ENCODE measurements at regions not wholly inside any gene's neighbourhood (a gene's known extent, or its start where the extent isn't known, plus 50 kb on each side); places are given as distances from the start of the nearest gene placed in this dataset.

DNA sequence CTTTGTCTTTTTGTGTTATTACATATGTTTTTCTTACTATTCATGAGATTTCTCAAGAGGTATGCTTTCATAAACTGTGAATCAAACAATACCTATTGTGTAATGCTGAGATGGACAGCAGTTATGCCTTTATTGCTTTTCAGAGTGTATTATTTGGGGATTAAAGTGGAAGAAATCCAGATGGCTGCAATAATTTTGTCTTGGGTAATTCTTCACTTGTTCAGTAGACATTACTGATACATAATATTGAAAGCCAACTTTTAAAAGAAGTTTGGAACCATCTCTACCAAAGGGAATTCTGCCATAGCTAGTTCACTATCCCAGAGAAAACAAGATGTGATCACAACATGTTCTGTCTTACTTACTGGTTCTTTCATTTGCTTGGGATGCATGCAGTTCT lies 253.4 kb upstream of the ZSWIM2 start:
- TF ChIP-seq EZH2 (IDR thresholded peaks at IDR 0.05; ENCODE audit: low read length), result no peak
- TF ChIP-seq, protein P1, sequence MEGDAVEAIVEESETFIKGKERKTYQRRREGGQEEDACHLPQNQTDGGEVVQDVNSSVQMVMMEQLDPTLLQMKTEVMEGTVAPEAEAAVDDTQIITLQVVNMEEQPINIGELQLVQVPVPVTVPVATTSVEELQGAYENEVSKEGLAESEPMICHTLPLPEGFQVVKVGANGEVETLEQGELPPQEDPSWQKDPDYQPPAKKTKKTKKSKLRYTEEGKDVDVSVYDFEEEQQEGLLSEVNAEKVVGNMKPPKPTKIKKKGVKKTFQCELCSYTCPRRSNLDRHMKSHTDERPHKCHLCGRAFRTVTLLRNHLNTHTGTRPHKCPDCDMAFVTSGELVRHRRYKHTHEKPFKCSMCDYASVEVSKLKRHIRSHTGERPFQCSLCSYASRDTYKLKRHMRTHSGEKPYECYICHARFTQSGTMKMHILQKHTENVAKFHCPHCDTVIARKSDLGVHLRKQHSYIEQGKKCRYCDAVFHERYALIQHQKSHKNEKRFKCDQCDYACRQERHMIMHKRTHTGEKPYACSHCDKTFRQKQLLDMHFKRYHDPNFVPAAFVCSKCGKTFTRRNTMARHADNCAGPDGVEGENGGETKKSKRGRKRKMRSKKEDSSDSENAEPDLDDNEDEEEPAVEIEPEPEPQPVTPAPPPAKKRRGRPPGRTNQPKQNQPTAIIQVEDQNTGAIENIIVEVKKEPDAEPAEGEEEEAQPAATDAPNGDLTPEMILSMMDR (optimal IDR thresholded peaks at IDR 0.05 in 1 of 3, IDR thresholded peaks at IDR 0.05 in 1 of 3, conservative IDR thresholded peaks at IDR 0.05 in 1 of 3; ENCODE audit: extremely low read depth in 1 of 3, insufficient read depth in 2 of 3, low read length in 3 of 3), result no peak

Measured in keratinocyte (primary cell).